HepG2 (cell line): ENCODE measurements at regions not wholly inside any gene's neighbourhood (a gene's known extent, or its start where the extent isn't known, plus 50 kb on each side); places are given as distances from the start of the nearest gene placed in this dataset.
A peak's percentile ranks its signal among the peaks of the same experiment; 100 is the strongest.

ENCODE experiments used
- AGO2 ChIP-seq: fragments of 200-400 bp; formaldehyde crosslinking; optimal IDR thresholded peaks from 2 replicates; pipeline ENCODE3; 2017; ENCODE audit warnings: mild to moderate bottlenecking, low read depth, low read length, moderate library complexity
- BATF2 ChIP-seq: sonication (generic); formaldehyde crosslinking; IDR thresholded peaks from 2 replicates; pipeline ENCODE4 v1.8.0; 2022; ENCODE audit warnings: mild to moderate bottlenecking, missing genetic modification reagents, moderate library complexity
- ETS1 ChIP-seq: sonication (generic); formaldehyde crosslinking; IDR thresholded peaks from 2 replicates; pipeline ENCODE4 v1.4.0; 2020; ENCODE audit warnings: missing genetic modification reagents
- ETV5 ChIP-seq: IDR thresholded peaks from 2 replicates; pipeline ENCODE4 v1.6.1; 2018; ENCODE audit warnings: missing biosample characterization, missing genetic modification reagents, inconsistent platforms, borderline replicate concordance
- FOSL2 ChIP-seq: sonication (generic); formaldehyde crosslinking; IDR thresholded peaks from 2 replicates; pipeline ENCODE4 v1.4.0; 2020; ENCODE audit warnings: missing genetic modification reagents
- GFI1 ChIP-seq: sonication (generic); formaldehyde crosslinking; IDR thresholded peaks from 2 replicates; pipeline ENCODE4 v1.5.0; 2020; ENCODE audit warnings: missing genetic modification reagents, mild to moderate bottlenecking, borderline replicate concordance
- MAFG ChIP-seq: sonication (generic); formaldehyde crosslinking; IDR thresholded peaks from 2 replicates; pipeline ENCODE4 v1.5.1; 2020; ENCODE audit warnings: mild to moderate bottlenecking, missing genetic modification reagents
- MED13 ChIP-seq: sonication (generic); formaldehyde crosslinking; IDR thresholded peaks from 2 replicates; pipeline ENCODE4 v1.5.0; 2020; ENCODE audit warnings: missing genetic modification reagents
- NCOA2 ChIP-seq: sonication (generic); formaldehyde crosslinking; IDR thresholded peaks from 2 replicates; pipeline ENCODE4 v1.8.0; 2022; ENCODE audit warnings: inconsistent platforms
- PHF21A ChIP-seq: sonication (generic); formaldehyde crosslinking; IDR thresholded peaks from 2 replicates; pipeline ENCODE4 v1.5.0; 2020; ENCODE audit warnings: mild to moderate bottlenecking, missing genetic modification reagents
- RBFOX2 ChIP-seq: fragments of 200-400 bp; formaldehyde crosslinking; IDR thresholded peaks from 2 replicates; pipeline ENCODE4 v1.6.1; 2017; ENCODE audit warnings: low read depth, mild to moderate bottlenecking, low read length
- SALL1 ChIP-seq: sonication (generic); formaldehyde crosslinking; IDR thresholded peaks from 2 replicates; pipeline ENCODE4 v1.8.0; 2022; ENCODE audit warnings: mild to moderate bottlenecking, missing genetic modification reagents
- SMYD3 ChIP-seq: sonication (generic); formaldehyde crosslinking; IDR thresholded peaks from 2 replicates; pipeline ENCODE4 v1.8.1; 2023; ENCODE audit warnings: mild to moderate bottlenecking, missing genetic modification reagents
- THRA ChIP-seq: sonication (generic); formaldehyde crosslinking; IDR thresholded peaks from 2 replicates; pipeline ENCODE4 v1.4.0; 2020; ENCODE audit warnings: missing genetic modification reagents, borderline replicate concordance
- UBTF ChIP-seq: sonication (generic); formaldehyde crosslinking; IDR thresholded peaks from 2 replicates; pipeline ENCODE4 v1.4.0; 2020; ENCODE audit warnings: mild to moderate bottlenecking, missing genetic modification reagents
- YEATS2 ChIP-seq: sonication (generic); formaldehyde crosslinking; IDR thresholded peaks from 2 replicates; pipeline ENCODE4 v1.4.0; 2020; ENCODE audit warnings: missing genetic modification reagents, borderline replicate concordance
- ZBTB14 ChIP-seq: sonication (generic); formaldehyde crosslinking; IDR thresholded peaks from 2 replicates; pipeline ENCODE4 v1.4.0; 2020; ENCODE audit warnings: missing genetic modification reagents
- ZBTB3 ChIP-seq: sonication (generic); formaldehyde crosslinking; IDR thresholded peaks from 2 replicates; pipeline ENCODE4 v1.4.0; 2020; ENCODE audit warnings: low read depth, mild to moderate bottlenecking, moderate library complexity, missing genetic modification reagents, borderline replicate concordance
- ZEB1 ChIP-seq: IDR thresholded peaks from 2 replicates; pipeline ENCODE4 v1.6.1; 2012; ENCODE audit warnings: mild to moderate bottlenecking, low read depth, inconsistent platforms; ENCODE audit not compliant: insufficient replicate concordance
- ZFX ChIP-seq: sonication (generic); formaldehyde crosslinking; IDR thresholded peaks from 2 replicates; pipeline ENCODE4 v1.4.0; 2020; ENCODE audit warnings: mild to moderate bottlenecking, low read depth, missing genetic modification reagents, moderate library complexity
- ZNF225 ChIP-seq: sonication (generic); formaldehyde crosslinking; IDR thresholded peaks from 2 replicates; pipeline ENCODE4 v1.4.0; 2020; ENCODE audit warnings: mild to moderate bottlenecking, missing genetic modification reagents
- ZNF746 ChIP-seq: sonication (generic); formaldehyde crosslinking; IDR thresholded peaks from 2 replicates; pipeline ENCODE4 v1.8.0; 2022; ENCODE audit warnings: mild to moderate bottlenecking, missing genetic modification reagents
- ZNF777 ChIP-seq: sonication (generic); formaldehyde crosslinking; IDR thresholded peaks from 2 replicates; pipeline ENCODE4 v1.4.0; 2020; ENCODE audit warnings: missing genetic modification reagents
- ZNF790 ChIP-seq: sonication (generic); formaldehyde crosslinking; IDR thresholded peaks from 2 replicates; pipeline ENCODE4 v1.8.0; 2022; ENCODE audit warnings: missing genetic modification reagents, mild to moderate bottlenecking, borderline replicate concordance
- ZNF891 ChIP-seq: sonication (generic); formaldehyde crosslinking; IDR thresholded peaks from 2 replicates; pipeline ENCODE4 v1.5.0; 2020; ENCODE audit warnings: mild to moderate bottlenecking, missing genetic modification reagents

- TF ChIP-seq ZNF891 (CRISPR knock-in tag) = no peak
- TF ChIP-seq NCOA2 (CRISPR knock-in tag) = no peak
- TF ChIP-seq SMYD3 = no peak
- no peak for TF ChIP-seq GFI1 (CRISPR knock-in tag)
- TF ChIP-seq AGO2 = peak; percentile 51
- TF ChIP-seq ZFX = peak; percentile 44; the same call in 1 of the 2 replicates
- no peak for TF ChIP-seq PHF21A (CRISPR knock-in tag)
- no peak for TF ChIP-seq ETS1 (CRISPR knock-in tag)
- no peak for TF ChIP-seq MED13 (CRISPR knock-in tag)
- TF ChIP-seq UBTF (CRISPR knock-in tag) = peak; percentile 63
- no peak for TF ChIP-seq ZNF790
- TF ChIP-seq YEATS2 = no peak
- no peak; the same call in 1 of the 2 replicates for TF ChIP-seq FOSL2 (CRISPR knock-in tag)
- TF ChIP-seq ZNF225 (CRISPR knock-in tag) = no peak
- no peak for TF ChIP-seq ZBTB3
- peak; percentile 32; the same call in 1 of the 2 replicates for TF ChIP-seq ETV5
- no peak for TF ChIP-seq BATF2 (CRISPR knock-in tag)
- TF ChIP-seq THRA (CRISPR knock-in tag) = no peak
- TF ChIP-seq ZNF746 (CRISPR knock-in tag) = no peak
- peak; percentile 68; the same call in 1 of the 2 replicates for TF ChIP-seq ZNF777 (CRISPR knock-in tag)
- peak; percentile 50 for TF ChIP-seq SALL1 (CRISPR knock-in tag)
- TF ChIP-seq MAFG (CRISPR knock-in tag) = no peak
- TF ChIP-seq ZBTB14 = peak; percentile 9; the same call in 1 of the 2 replicates
- peak; percentile 58; the same call in 1 of the 2 replicates for TF ChIP-seq RBFOX2
- no peak for TF ChIP-seq ZEB1
Observed at GRCh38 chr9:36486933-36487481, 85.7 kb upstream of the MELK start (continued).
